Activated CD8-positive, alpha-beta T cell treated with anti-CD3 and anti-CD28 coated beads for 36 hours (primary cell): ENCODE measurements at regions not wholly inside any gene's neighbourhood (a gene's known extent, or its start where the extent isn't known, plus 50 kb on each side); places are given as distances from the start of the nearest gene placed in this dataset.

ENCODE experiments used
- ATAC-seq: fragments of 200-7000 bp; cut with Tn5 transposase; one replicate; pipeline ENCODE4 v1.10.0; 2021; ENCODE audit warnings: mild to moderate bottlenecking, moderate library complexity
- CTCF ChIA-PET: fragments of 350-600 bp; sonication (Branson Sonifier 250); formaldehyde crosslinking; loops from one replicate; lab custom pipeline; 2021; ENCODE audit warnings: antibody characterized with exemption; lab: Charles Lee
- POLR2A ChIA-PET: fragments of 350-600 bp; sonication (Branson Sonifier 250); formaldehyde crosslinking; loops from one replicate; lab custom pipeline; 2021; ENCODE audit warnings: antibody characterized with exemption; lab: Charles Lee
- DNase-seq: peaks from one replicate; pipeline ENCODE4 v3.0.0-alpha.2; 2020
- H3K27ac Mint-ChIP-seq: one replicate; pipeline ENCODE4 v1.8.0; 2021; ENCODE audit warnings: mild to moderate bottlenecking, mixed read lengths
- H3K27me3 Mint-ChIP-seq: one replicate; pipeline ENCODE4 v1.8.0; 2021; ENCODE audit warnings: mixed read lengths
- H3K36me3 Mint-ChIP-seq: one replicate; pipeline ENCODE4 v1.8.0; 2021; ENCODE audit warnings: low read depth, mixed read lengths
- H3K4me1 Mint-ChIP-seq: one replicate; pipeline ENCODE4 v1.8.0; 2021; ENCODE audit warnings: low read depth, mixed read lengths
- H3K4me3 Mint-ChIP-seq: one replicate; pipeline ENCODE4 v1.8.0; 2021; ENCODE audit warnings: mild to moderate bottlenecking, moderate library complexity, mixed read lengths
- H3K9me3 Mint-ChIP-seq: one replicate; pipeline ENCODE4 v1.8.0; 2021; ENCODE audit warnings: mixed read lengths
- CTCF ChIP-seq: fragments of 200-600 bp; IDR thresholded peaks from one replicate; pipeline ENCODE4 v1.8.0; 2022; ENCODE audit warnings: antibody characterized with exemption, mild to moderate bottlenecking
- intact Hi-C: fragments of 100-400 bp; cut with micrococcal nuclease; formaldehyde crosslinking; loops from one replicate; pipeline ENCODE4 v1.10.0; 2022

- CTCF ChIA-PET, result no interaction called here
- intact Hi-C loops, result no loop called here
- H3K27me3 Mint-ChIP-seq, result no peaks in the 10 kb centered on the region
- no peak overlapping the region for H3K27ac Mint-ChIP-seq
- no peaks in the 10 kb centered on the region for H3K4me1 Mint-ChIP-seq
- H3K36me3 Mint-ChIP-seq, result no peaks in the 10 kb centered on the region
- no peak for TF ChIP-seq CTCF
- POLR2A ChIA-PET, result no interaction called here
- no peaks in the 10 kb centered on the region for H3K9me3 Mint-ChIP-seq
- H3K4me3 Mint-ChIP-seq, result no peak overlapping the region
- DNase-seq, result no peak
- ATAC-seq, result no peak
These were observed 835.8 kb upstream of the FLRT2 start for GRCh38 chr14:84694161-84694560.

- ATAC-seq (no peak), DNase-seq (no peak)
- intact Hi-C loops, result no loop called here
- Mint-ChIP-seq H3K27ac (no peak overlapping the region), H3K4me1 (no peaks in the 10 kb centered on the region), H3K4me3 (no peak overlapping the region), H3K36me3 (no peaks in the 10 kb centered on the region), H3K27me3 (no peaks in the 10 kb centered on the region), H3K9me3 (peaks cover 8% of the 10 kb centered on the region)
- POLR2A ChIA-PET, result no interaction called here
- CTCF ChIA-PET, result no interaction called here
- TF ChIP-seq CTCF, result no peak
These were observed 825.3 kb upstream of the FLRT2 start for GRCh38 chr14:84704601-84705000.

- peaks cover 14% of the 10 kb centered on the region for H3K9me3 Mint-ChIP-seq
- DNase-seq, result no peak
- no peaks in the 10 kb centered on the region for H3K36me3 Mint-ChIP-seq
- CTCF ChIA-PET, result no interaction called here
- intact Hi-C loops, result no loop called here
- no peaks in the 10 kb centered on the region for H3K27me3 Mint-ChIP-seq
- H3K4me3 Mint-ChIP-seq, result no peak overlapping the region
- POLR2A ChIA-PET, result no interaction called here
- no peak overlapping the region for H3K27ac Mint-ChIP-seq
- no peaks in the 10 kb centered on the region for H3K4me1 Mint-ChIP-seq
- no peak for ATAC-seq
- no peak for TF ChIP-seq CTCF
These were observed 822.1 kb upstream of the FLRT2 start for GRCh38 chr14:84707830-84708229.

GRCh38 chr14:84708865-84709264 lies 821.1 kb upstream of the FLRT2 start:
- POLR2A ChIA-PET, result no interaction called here

GRCh38 chr14:84726471-84726870 lies 803.5 kb upstream of the FLRT2 start:
- H3K27ac Mint-ChIP-seq, result no peak overlapping the region
- DNase-seq (no peak), ATAC-seq (no peak)
- H3K27me3 Mint-ChIP-seq, result no peaks in the 10 kb centered on the region
- H3K9me3 Mint-ChIP-seq, result peaks cover 8% of the 10 kb centered on the region
- no peak for TF ChIP-seq CTCF
- CTCF ChIA-PET, result no interaction called here
- intact Hi-C loops, result no loop called here
- H3K4me3 Mint-ChIP-seq, result no peak overlapping the region
- POLR2A ChIA-PET, result no interaction called here
- no peaks in the 10 kb centered on the region for H3K4me1 Mint-ChIP-seq
- H3K36me3 Mint-ChIP-seq, result no peaks in the 10 kb centered on the region

More at GRCh38 chr14:84708865-84709264, 821.1 kb upstream of the FLRT2 start:
- Mint-ChIP-seq H3K9me3 (peaks cover 15% of the 10 kb centered on the region), H3K36me3 (no peaks in the 10 kb centered on the region), H3K4me1 (no peaks in the 10 kb centered on the region), H3K27me3 (no peaks in the 10 kb centered on the region), H3K4me3 (no peak overlapping the region), H3K27ac (no peak overlapping the region)
- DNase-seq (no peak), ATAC-seq (no peak)
- intact Hi-C loops, result no loop called here
- CTCF ChIA-PET, result no interaction called here
- TF ChIP-seq CTCF, result no peak
